ENCODE measurements at regions not wholly inside any gene's neighbourhood (a gene's known extent, or its start where the extent isn't known, plus 50 kb on each side); places are given as distances from the start of the nearest gene placed in this dataset.

DNA sequence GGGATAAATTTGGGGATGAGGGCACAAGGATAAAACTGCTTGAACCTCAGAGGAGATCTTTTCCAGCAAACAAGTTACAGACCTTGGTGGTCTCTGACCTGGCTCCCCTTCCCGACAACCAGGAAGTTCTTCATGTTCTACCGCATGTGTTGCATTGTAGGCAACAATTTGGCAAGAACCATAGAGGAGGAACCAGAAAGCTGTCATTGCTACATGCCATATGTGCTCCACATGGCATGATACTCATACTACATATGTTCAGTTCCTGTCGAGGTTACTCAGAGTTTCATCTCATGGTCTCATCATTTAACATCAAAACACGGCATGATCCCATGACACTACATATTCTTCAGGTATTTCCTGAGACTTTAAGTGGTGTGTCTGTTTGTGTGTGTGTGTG lies 235.9 kb downstream of the OR13H1 start:
- DNase-seq, result no peak

DNA sequence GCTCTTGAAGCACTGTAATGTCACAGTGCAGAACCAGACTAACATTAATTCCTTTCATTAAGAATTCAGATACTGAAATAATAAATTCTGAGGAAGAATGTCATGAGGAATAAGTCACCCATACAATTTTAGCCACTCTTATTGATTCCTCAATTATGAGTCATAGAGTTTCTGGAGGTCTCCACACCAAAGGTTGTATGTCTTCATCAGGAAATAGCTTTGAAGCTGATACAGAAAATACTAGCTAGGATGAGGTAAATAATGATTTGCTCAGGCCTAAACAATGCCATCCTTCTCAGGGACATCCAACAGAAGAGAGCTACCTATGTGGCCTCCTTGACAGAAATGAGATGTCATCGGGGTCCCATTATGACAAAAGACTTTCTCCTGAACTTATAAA lies 238.8 kb downstream of the OR13H1 start:
- DNase-seq, result no peak

DNA sequence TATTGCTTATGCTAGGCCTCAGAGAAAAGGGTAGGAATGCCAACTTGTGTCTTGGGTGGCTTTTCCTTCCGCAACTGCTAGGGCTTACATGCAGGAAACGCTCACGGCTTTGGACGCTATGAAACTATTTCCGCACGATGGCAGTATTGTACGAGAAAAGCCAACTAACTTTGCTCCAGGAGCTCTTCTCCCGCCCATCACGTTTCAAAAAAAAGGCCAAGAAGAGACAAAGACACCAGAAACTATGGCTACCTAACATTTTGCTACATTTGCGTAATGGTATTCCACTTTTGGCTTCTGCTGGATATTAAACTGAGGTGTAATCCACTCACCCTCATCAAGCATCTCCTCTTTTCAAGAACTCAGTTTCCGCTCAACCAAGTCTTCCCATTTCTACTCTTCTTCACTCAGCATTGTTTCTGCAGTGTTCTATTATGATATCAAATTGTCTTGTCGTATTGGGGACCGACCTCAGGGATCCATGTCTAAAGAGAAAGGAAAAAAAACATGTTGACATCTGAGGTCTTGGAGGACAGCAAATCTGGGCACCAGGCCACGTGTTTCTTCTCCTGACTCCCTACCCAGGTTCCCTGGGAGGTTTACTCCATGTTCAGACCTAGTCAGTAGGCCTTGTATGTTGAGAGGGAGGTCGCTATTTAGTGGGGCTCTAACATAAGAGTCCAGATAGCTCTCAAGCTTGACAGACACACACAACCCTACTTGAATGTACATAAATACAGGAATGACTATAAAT lies 239.4 kb upstream of the STK26 start:
- DNase-seq, result no peak

DNA sequence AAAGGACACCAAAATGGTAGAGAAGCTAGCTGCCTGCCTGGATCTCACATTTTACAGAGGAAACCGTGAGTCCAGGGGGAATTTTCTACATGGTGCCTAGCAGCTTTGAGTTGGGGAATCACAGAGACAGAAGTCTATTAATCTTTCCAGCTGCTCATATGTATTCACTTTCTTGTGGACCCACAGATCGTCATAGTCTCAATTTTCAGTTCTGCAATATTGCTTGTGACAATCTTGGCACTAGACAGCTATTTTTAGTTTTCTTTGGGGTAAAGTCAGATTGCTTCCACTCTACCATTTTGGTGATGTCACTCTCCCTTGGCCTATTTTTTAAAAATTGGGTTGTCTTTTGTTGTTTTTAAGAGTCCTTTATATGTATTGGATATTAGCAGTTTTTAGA lies 233.4 kb upstream of the STK26 start:
- DNase-seq, result peak; percentile 0

DNA sequence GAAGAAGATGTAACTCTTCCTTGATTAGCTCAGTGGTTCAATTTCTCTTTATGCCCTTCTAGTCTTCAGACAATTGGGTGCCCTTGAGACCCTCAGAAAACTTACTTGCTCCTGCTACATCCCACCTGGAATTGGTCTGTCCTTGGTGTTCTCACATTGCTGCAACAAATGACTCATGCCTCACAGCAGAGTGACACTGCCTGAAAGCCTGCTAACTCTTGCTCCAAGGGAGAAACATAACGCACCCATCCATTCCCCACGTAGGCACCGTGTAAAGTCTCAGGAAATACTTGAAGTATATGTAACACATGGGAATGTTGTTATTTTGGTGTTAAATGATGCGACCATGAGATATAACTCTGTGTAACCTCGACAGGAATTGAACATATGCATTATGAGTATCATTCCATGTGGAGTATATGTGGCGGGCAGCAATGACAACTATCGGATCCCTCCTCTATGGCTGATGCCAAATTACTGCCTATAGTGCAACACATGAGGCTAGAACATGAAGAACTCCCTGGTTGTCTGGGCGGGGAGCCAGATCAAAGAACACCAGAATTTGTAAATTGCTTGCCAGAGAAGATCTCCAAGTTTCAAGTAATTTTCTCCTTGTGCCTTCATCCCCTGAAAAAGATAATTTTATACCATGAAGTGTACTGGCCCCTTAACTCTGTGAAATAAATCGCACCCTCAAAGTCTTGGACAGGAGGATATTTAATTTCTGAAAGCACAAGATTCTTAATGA lies 231.3 kb upstream of the STK26 start:
- no peak for DNase-seq

DNA sequence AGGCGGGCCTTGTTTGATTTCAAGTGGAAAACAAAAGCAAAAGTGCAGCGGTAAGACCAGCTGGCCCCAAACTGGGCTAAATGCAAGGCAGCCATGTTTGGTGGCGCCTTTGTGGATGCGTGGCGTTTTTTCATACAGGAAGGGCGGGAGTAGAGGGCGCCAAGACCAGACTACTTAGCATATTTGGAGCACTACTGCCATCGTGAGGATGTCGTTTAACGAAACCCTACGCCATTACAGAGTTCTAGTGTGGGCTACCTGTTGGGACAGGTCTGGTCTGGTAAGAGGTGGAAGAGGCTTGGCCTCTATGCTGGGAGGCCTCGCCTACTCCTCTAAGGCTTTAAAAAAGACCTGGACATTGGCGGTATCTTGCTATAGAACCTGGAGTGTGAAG lies 230.7 kb upstream of the STK26 start:
- no peak for DNase-seq

DNA sequence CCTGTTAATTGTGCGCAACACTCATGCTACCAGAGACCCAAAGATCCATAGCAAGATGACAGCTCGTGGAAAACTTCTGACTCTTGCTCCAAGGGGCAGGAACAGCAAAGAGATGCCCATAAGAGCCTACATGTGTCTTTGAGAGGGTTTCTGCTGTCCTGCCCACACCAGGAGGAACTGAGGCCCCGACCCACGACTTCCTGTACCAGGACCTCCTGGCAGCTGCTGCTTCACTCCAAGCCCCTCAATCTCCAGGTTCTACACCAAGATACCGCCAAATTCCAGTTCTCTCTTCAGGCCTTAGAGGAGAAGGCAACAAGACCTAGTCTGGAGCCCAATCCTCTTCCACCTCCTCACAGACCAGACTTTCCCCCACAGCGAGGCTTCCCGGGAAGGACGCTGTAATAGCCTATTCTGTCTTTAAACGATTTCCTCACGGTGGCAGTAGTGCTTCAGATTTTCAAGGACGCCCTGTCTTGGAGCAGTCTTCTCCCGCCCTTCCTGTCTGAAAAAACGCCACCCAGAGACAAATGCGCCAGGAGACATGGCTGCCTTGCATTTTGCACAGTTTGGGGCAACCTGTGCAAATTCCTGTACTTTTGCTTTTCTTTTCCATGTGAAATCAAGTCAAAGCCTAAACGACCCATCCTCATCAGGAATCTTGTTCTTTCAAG lies 230.2 kb upstream of the STK26 start:
- DNase-seq, result no peak

DNA sequence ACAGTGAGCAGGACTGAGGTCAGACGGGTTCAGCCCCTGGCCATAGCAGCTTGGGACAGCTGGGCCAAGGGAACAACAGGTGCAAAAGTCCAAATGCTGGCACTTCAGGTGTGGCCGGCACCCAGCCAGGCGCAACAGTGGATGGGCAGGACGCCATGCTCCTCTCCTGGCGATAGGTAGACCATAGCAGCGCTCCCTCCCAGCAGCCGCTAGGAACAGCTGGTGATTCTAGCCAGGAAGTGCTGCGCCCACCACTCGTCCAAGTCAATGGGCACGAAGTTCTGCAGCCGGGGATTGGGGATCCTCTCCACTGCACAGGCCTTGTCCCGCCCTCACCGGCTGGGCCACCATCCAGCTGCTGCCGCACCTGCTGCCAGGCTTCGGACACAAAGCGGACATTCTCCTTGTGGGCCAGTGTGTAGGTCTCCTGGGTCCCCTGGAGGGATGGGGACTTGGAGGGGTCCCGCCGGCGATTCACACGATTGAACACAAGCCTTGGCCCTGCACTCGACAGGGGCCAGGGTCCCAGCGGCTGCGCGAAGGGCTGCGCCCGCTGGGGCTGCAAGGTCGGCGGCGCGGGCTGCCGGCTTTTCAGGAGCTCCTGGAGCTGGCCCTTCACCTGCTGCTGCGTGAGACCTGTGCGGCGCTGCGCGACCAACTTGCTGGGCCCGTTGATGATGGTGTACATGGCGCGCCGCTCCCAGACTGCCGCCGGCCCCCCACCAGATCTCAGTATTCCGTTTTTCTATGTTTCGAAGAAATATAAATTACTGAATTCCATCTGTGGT lies 227.5 kb upstream of the STK26 start:
- DNase-seq, result no peak

DNA sequence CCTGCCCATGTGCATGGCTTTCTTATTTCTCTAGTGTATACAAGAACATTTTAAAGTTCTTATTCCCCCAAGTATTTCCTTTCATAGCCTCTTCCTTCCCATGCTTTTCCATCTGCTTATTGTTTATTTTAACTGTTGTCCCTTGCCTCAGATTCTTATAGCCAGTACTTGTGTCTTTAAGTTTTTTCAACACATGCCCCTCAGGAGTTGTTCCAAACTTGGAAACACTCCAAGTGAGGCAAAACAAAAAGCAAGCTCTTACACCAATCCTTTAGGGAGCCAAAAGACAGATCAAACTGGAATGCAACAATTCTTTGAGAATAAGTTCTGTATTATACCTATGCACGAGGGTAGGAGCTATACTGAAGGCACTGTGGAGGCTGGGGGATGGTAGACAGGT lies 222.0 kb upstream of the STK26 start:
- DNase-seq, result no peak

DNA sequence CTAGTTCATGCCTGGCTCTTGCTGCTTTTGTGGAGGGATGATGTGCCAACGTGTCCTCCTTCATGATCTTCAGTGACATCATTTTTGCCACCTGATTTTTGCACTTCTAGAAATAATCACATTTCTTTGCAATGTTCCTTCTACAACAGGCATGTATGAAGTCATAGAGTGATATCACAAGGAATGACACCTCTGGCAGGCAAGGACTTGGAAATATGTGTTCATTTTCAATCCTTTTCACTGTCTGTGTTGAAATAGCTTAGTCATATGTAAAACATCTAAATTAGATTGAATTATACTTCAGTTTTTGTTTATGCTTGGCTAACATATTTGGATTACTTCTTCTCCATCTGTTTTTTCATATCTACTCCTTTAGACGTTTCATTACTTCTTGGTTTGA lies 221.2 kb upstream of the STK26 start:
- peak; percentile 7 for DNase-seq

DNA sequence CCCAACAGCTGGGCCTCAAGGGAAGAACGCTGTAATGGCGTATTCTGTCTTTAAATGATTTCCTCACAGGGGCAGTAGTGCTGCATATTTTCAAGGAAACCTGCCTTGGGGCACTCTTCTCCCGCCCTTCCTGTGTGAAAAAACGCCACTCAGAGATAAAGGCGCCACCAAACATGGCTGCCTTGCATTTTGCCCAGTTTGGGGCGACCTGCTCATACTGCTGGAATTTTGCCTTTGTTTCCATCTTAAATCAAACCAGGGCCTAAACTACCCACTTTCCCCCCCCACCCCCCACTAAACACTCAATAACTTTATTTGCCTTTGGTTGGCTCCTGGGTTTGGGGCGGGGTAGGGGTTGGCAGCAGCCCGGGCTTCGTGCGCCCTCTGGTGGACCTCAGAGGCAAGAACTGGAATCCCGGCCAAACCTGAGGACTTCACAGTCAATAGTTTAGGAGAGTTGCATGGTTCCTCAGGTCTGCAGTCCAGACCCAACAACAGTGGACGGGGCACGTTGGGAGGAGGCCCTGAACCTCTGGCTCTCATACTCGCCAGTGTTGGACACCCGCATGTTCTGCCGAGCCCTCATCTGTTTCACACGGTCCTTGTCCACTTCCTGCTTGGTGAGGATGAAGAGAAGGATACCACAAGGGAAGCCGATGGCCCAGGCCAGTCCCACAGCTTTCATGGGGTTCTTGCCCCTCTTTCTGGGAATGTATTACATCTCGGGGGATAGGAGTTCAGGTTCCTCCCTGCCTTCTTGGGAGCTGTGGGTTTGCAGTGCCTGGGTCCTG lies 220.1 kb upstream of the STK26 start:
- no peak for DNase-seq

DNA sequence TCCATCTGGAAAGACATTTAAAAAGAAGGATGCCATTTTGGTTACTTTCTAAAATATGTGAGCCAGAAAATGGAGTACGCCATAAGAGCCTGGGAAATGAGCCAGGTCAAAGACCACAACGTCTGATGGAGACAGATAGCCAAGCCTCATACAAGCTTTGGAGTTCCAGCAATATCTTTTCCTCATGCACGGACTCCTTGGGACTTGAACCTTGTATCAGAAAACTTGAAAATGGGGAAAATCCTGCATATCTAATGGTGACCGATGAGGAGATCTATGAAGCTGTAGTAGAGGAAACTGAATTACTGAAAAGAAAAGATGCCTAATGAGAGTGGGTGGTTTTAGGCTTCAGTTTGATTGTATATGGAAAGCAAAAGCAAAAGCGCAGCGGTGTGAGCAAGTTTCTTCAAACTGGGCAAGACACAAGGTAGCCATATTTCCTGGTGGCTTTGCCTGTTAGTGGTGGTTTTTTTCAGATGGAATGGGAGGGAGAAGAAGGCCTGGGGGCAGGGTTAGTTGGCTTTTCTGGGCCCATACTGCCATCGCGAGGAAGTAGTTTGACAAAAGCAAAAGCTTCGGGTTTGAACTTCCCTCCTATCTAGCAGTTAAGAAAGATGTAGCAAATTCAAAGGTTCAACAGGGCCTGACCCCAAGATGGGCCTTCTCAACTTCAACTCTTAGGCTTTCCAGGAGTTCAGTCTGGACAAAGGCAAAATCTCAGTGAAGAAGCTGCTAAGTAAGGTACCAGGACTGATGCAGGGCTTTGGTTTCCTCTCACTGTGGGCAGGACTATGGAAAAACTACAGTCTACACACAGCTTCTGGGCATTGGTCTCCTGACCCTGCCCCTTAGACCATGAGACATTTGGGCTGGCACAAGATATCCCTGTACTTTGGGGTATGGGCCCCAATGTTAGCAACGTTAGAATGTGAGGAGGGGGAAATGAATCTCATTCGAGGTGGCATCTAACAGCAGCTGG lies 210.0 kb upstream of the STK26 start:
- DNase-seq, result peak; percentile 86

DNA sequence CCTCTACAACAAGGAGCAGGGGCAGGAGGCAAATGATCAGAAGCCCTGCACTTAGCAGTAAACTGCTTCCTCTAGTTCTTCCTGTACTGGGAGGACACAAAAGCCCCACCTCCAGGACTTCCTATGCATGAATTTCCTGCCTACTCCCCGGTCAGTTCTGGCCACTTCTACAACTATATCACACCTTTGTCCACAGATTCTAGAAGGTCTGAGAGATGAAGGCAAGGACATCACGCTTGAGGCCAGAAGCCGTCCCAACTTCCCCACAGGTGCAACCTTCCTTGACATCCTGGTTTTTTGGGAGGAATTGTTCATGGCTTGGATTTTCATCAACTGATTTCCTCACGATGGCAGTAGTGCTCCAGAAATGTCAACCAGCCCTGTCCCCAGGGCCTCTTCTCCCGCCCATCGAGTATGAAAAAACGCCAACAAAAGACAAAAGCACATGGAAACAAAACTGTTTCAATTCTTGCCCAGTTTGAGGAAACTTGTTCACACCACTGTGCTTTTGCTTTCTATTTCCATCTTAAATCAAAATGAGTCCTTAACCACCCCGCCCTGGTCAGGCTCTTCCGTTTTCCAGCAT lies 206.5 kb upstream of the STK26 start:
- peak; percentile 90 for DNase-seq

DNA sequence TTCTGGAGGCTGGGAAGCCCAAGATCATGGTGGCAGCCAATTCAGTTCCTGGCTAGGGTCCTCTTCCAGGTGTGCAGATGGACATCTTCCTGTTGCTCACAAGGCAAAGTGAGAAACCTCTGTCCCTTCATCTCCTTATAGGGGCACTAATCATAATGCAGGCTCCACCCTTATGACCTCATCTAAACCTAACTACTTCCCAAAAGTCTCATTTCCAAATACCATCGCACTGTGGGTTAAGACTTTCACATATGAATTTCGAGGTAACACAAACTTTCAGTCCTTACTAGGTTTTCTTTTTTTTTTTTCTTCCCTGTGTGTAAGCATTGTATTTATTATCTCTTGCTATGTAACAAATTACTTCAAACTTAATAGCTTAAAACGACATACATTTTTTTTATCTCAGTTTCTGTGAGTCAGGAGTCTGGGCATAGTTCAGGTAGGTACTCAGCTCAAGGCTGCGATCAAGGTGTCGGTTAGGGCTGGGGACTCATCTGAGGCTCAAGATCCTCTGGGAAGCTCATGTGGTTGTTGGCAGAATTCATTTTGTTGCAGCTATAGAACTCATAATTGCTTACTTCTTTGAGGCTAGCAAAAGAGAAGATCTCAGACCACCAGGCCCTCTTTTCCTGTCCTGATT lies 204.7 kb upstream of the STK26 start:
- DNase-seq, result peak; percentile 82

DNA sequence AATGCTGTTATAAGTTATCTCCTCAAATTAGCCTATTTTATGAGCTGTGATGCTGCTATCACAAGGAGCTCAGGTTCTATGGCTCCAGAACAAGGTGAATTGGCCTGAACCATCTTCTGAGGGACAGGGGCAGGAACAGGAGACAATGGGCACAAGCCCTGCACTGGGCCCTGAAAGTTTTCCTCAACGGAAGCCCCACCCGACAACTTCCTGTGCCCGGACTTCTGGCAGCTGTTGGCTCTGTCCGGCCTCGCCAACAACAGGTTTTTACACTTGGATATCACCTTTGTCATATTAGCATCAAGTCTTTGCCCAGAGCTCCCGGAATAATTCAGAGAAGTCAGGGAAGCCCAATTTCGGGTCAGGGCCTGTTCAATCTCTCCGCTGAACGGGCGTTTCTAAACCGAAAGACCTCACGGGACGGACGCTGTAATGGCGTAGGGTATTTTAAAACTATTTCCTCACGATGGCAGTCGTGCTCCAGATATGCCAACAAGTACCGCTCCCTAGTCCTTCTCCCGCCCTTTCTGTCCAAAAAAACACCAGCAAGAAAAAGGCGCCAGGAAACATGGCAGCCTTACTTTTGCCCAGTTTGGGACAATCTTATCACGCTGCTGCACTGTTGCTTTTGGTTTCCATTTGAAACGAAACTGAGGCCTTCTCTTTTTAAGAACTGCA lies 201.0 kb upstream of the STK26 start:
- DNase-seq, result peak; percentile 29

DNA sequence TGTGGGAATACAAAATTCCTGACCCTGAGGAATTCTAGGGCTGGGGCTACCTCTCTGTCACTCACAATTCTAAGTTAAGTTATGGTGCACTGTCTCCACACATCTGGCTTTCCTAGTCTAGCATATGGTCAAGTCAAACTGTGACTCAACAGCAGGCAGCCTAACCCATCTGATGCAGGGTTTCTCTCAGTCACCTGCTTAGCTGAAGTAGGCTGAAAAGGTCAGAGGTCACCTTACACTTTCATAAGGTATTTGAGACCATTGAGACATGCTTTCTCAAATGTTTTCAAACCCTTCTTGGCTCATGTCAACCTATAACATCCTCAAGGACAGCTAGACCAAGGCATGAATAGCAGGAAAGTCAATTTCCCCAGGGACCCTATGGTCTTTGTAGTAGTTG lies 196.5 kb upstream of the STK26 start:
- no peak for DNase-seq

DNA sequence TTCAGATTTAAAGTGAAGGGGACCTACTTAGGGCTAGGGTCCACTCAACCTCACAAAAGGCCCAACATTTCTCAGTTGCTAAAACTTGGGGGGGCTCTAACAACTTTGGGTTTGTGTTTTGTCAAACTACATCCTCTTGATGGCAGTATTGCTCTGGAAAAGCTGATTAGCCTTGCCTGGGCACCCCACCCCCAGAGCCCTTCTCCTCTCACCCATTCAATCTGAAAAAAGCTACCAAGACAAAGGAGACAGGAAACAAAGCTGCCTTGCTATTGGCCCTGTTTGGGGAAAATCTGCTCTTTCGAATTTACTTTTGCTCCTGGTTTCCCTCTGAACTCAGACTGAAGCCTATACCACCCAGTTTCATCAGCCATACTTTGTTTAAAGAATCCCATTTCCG lies 195.2 kb upstream of the STK26 start:
- peak; percentile 27 for DNase-seq

DNA sequence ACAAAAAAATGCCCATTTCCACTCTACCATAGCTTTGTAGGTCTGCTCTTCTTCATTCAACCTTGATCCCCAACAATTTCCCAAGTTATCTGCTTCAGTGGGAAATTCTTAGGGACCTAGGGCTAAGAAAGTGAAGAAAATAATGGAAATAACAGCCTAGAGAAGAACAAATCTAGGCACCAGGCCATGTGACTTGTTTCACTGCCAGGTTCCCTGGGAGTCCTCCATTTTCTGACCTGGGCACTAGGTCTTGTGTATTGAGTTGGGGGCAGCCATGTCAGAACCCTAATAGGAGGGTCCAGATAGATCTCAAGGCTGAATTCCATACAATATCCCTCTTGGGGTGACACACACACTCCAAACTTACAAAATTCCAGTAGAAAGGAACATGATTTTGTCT lies 194.6 kb upstream of the STK26 start:
- DNase-seq, result no peak

DNA sequence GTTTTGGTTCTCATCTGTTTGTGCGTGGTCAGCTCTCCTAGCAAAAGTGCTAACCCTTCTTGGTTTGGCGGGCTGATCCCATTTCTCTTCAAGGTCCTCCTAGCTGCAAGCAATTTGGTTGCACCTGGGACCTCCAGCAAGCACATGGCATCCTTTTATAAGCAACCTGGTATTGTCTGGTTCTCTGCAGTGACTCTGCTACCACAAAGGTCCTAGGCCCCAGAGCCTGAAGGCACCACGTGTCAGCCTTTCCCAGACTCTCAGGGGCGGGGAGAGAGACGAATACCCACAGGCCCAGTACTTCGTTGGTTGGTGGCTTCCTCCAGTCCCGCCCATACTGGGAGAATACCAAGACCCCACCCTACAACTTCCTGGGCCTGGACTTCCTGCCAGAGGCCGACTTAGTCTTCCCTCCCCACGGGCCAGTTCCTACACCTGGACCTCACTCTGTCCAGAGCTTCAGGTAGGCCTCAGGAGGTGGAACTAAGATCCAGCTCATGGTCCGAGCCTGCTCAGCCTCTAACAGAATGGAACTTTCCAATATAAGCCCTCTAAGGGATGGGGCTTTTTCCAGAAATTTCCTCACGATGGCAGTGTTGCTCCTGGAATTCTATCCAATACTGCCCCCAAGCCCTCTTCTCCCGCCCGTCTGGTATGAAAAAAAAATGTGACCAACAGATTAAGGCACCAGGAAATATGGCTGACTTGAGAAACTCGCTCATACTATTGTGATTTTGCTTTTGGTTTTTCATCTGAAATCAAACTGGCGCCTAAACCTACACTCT lies 192.5 kb upstream of the STK26 start:
- DNase-seq, result peak; percentile 83

Data from inflammatory macrophage treated with lipopolysaccharide for 4 hours (primary cell).